HFFc6 (cell line): ENCODE measurements at regions not wholly inside any gene's neighbourhood (a gene's known extent, or its start where the extent isn't known, plus 50 kb on each side); places are given as distances from the start of the nearest gene placed in this dataset.
A peak's percentile ranks its signal among the peaks of the same experiment; 100 is the strongest.

Source experiments
- DNase-seq: peaks from one replicate; pipeline ENCODE4 v3.0.0-alpha.2; 2018
- H3K27ac Mint-ChIP-seq: 2 replicates; pipeline ENCODE4 v1.8.0; 2020; ENCODE audit warnings: mild to moderate bottlenecking, mixed read lengths
- H3K27me3 Mint-ChIP-seq: 2 replicates; pipeline ENCODE4 v1.8.0; 2021; ENCODE audit warnings: mild to moderate bottlenecking, moderate library complexity, mixed read lengths; ENCODE audit not compliant: insufficient read depth
- H3K36me3 Mint-ChIP-seq: 2 replicates; pipeline ENCODE4 v1.8.0; 2021; ENCODE audit warnings: low read depth, mixed read lengths
- H3K4me1 Mint-ChIP-seq: 2 replicates; pipeline ENCODE4 v1.8.0; 2020; ENCODE audit warnings: low read depth, mixed read lengths
- H3K4me3 Mint-ChIP-seq: 2 replicates; pipeline ENCODE4 v1.8.0; 2020; ENCODE audit warnings: mild to moderate bottlenecking, moderate library complexity, mixed read lengths
- H3K9me3 Mint-ChIP-seq: 2 replicates; pipeline ENCODE4 v1.8.0; 2020; ENCODE audit warnings: mild to moderate bottlenecking, mixed read lengths
- TF ChIP-seq, protein P1 (sequence below): fragments of 200-600 bp; sonication (generic); IDR thresholded peaks from 2 replicates; pipeline ENCODE4 v1.5.0; 2021; ENCODE audit warnings: antibody characterized with exemption, mild to moderate bottlenecking

DNA sequence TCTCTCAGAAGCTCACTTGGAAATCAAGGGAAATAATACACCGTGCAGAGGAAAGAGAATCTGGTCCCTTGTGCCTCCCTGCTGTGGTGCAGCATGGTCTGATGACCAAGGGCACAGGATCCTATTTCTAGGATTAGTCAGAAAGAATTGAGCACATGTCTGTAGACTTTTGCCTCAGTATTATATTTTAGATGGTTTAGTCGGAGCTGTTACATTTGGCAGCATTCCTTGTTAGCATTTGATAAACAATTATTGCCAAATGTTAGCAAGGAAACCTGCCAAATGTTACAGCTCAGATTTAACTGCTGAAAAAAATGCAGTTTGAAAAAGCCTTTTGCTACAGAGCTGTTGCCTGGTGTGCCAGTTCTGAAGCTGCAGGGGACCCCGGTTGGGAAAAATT, 183.5 kb upstream of the DPYD start:
- peak; percentile 63 for DNase-seq

DNA sequence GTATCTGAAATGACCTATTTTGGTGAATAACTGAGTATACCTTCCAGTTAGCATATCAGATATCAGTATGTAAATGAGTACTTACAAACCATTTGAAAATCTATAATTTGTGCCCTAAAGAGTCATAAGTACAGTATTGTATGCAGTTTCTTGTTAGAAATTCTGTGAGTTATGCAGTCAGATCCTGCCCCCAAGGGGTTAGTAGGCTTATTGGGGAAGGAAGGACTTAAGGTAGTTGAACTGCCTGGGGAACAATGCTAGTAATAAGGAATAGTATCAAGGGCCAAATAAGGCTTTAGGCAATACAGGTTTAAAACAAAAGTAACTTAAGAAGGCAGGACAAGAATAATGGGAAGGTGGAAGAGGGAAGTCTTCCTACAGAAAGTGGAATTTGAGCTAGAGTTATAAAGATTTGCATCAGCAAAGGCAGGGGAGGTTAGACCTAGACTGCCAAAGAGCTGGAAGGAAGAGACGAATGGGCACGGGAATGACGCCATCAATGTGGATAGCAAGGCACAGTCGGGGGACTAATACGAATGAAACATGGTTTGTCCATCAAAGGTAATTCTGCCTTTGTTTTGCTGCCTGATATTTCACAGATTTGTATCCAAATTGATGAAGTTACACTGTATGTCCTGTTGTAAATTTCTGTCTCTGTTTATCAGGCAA, 182.9 kb upstream of the DPYD start:
- no peak for DNase-seq
- peak overlapping the region; percentile 19; the same call in 1 of the 2 replicates for H3K27ac Mint-ChIP-seq
- H3K4me1 Mint-ChIP-seq: peaks cover 68% of the 10 kb centered on the region
- no peak overlapping the region for H3K4me3 Mint-ChIP-seq
- TF ChIP-seq, protein P1, sequence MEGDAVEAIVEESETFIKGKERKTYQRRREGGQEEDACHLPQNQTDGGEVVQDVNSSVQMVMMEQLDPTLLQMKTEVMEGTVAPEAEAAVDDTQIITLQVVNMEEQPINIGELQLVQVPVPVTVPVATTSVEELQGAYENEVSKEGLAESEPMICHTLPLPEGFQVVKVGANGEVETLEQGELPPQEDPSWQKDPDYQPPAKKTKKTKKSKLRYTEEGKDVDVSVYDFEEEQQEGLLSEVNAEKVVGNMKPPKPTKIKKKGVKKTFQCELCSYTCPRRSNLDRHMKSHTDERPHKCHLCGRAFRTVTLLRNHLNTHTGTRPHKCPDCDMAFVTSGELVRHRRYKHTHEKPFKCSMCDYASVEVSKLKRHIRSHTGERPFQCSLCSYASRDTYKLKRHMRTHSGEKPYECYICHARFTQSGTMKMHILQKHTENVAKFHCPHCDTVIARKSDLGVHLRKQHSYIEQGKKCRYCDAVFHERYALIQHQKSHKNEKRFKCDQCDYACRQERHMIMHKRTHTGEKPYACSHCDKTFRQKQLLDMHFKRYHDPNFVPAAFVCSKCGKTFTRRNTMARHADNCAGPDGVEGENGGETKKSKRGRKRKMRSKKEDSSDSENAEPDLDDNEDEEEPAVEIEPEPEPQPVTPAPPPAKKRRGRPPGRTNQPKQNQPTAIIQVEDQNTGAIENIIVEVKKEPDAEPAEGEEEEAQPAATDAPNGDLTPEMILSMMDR: peak; percentile 35; the same call in 1 of the 2 replicates
- H3K36me3 Mint-ChIP-seq: peaks cover 25% of the 10 kb centered on the region
- H3K9me3 Mint-ChIP-seq: peaks cover 25% of the 10 kb centered on the region
- no peaks in the 10 kb centered on the region for H3K27me3 Mint-ChIP-seq

More for the DNA sequence above, 183.5 kb upstream of the DPYD start:
- TF ChIP-seq, protein P1: no peak
- peaks cover 25% of the 10 kb centered on the region for H3K9me3 Mint-ChIP-seq
- peaks cover 25% of the 10 kb centered on the region for H3K36me3 Mint-ChIP-seq
- H3K4me3 Mint-ChIP-seq: no peak overlapping the region
- peak overlapping the region; percentile 19; the same call in 1 of the 2 replicates for H3K27ac Mint-ChIP-seq
- H3K4me1 Mint-ChIP-seq: peaks cover 63% of the 10 kb centered on the region
- H3K27me3 Mint-ChIP-seq: no peaks in the 10 kb centered on the region

DNA sequence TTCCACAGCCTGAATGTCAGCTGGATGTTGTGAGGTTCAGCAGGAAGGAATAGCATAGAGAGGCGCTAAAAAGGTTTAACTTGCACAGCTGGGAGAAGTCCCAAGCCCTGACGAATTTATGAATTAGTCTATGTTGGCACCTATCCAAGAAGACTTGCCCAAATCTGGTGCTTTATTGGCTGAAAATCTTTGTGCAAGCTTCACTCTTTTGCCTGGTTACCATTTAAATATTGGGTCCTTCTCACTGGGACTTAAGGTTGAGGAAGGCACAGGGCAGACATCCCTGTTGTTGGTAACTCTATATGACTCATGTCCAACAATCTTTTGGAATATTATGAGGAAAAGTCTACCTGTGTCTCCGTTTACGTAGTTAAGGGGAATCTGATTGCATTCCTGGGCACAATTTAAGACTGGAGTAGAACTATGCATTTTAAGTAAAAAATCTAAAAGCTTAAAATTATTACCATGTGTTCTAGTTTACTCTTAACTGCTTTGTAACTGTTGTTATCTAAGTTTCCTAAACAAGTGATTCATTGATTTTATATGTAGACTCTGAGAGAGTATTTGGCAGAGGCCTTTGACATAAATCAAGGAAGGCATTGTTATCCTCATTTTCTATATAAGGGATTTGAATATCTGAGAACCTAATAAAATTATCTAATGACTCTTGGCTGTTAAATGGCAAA, 181.7 kb upstream of the DPYD start:
- peak; percentile 78 for DNase-seq
- Mint-ChIP-seq H3K27ac (peak overlapping the region; percentile 81), H3K9me3 (peaks cover 14% of the 10 kb centered on the region), H3K36me3 (peaks cover 15% of the 10 kb centered on the region), H3K4me3 (no peak overlapping the region; the same call in 1 of the 2 replicates), H3K4me1 (peaks cover 68% of the 10 kb centered on the region), H3K27me3 (no peaks in the 10 kb centered on the region)
- TF ChIP-seq, protein P1: no peak

DNA sequence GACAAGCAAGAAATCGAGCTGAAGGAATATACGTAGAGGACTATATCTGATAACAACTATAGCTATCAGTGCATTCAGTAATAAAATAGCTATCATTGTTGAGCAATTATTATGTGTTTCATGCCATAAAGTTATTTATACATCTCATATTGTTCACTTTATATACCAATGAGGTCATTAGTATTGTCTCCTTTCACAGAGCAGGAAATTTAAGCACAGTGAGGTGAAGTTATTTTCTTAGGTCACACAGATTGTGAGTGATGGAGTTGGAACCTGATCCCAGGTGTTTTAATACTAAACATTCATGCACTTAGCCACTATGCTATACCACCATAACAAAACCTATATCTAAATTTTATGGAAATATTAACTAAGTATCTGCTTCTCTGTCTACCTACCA, 180.5 kb upstream of the DPYD start:
- TF ChIP-seq, protein P1: no peak
- Mint-ChIP-seq H3K36me3 (peaks cover 6% of the 10 kb centered on the region), H3K4me3 (no peak overlapping the region), H3K27me3 (no peaks in the 10 kb centered on the region), H3K27ac (no peak overlapping the region), H3K4me1 (peaks cover 68% of the 10 kb centered on the region), H3K9me3 (peaks cover 6% of the 10 kb centered on the region)
- no peak for DNase-seq

DNA sequence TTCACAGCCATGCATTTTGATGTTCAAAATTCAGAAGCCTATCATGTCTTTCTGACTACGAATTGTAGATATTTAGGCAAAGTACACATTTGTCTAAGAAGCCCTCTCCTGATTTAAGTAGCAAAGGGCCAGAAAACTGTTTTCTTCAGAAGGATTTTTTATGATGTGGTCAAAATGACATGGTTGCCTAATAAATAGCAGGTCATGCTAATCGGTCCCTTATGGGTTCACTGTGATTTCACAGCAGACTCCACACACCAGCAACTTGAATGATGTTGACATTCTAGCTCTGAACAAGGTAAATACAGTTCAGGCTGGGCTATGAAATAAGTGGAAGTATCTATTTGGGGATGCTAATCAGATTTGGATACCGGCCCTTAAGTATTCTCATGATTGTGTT, 178.7 kb upstream of the DPYD start:
- Mint-ChIP-seq H3K27me3 (no peaks in the 10 kb centered on the region), H3K9me3 (no peaks in the 10 kb centered on the region), H3K4me3 (no peak overlapping the region), H3K36me3 (no peaks in the 10 kb centered on the region), H3K4me1 (peaks cover 60% of the 10 kb centered on the region), H3K27ac (no peak overlapping the region)
- peak; percentile 35 for DNase-seq
- TF ChIP-seq, protein P1: no peak
